H1 (cell line): ENCODE measurements at regions not wholly inside any gene's neighbourhood (a gene's known extent, or its start where the extent isn't known, plus 50 kb on each side); places are given as distances from the start of the nearest gene placed in this dataset.
"Not testable (repeated sequence)": the region's sequence is repeated elsewhere in the genome, so short reads cannot be mapped to it uniquely, and the experiment has no call there.

Experiments
- ASH2L ChIP-seq: fragments of 200-600, 300-600 bp; sonication (generic); IDR thresholded peaks from one replicate; pipeline ENCODE4 v1.7.1; 2017; ENCODE audit warnings: low read length
- BACH1 ChIP-seq: IDR thresholded peaks from 2 replicates; pipeline ENCODE4 v1.6.1; 2012; ENCODE audit warnings: low read length, improper control_type of control experiment
- CTCF ChIP-seq, 3 experiments: IDR thresholded peaks; 1 replicate in 2 of 3; 2 replicates in 1 of 3; pipeline versions ENCODE4 v1.5.1 to v1.6.1; 2011; ENCODE audit warnings: low read length in 3 of 3, mild to moderate bottlenecking in 3 of 3, inconsistent platforms in 2 of 3, low read depth in 1 of 3, moderate library complexity in 1 of 3; ENCODE audit not compliant: insufficient read depth in 1 of 3; ENCODE audit errors: control extremely low read depth in 1 of 3
- EZH2 ChIP-seq: fragments of 200-600 bp; sonication (generic); IDR thresholded peaks from 2 replicates; pipeline ENCODE4 v1.7.1; 2012; ENCODE audit warnings: low read depth, mild to moderate bottlenecking, moderate library complexity, low read length, inconsistent platforms; ENCODE audit not compliant: severe bottlenecking
- JUND ChIP-seq: IDR thresholded peaks from 2 replicates; pipeline ENCODE4 v1.6.1; 2011; ENCODE audit warnings: mild to moderate bottlenecking, improper control_type of control experiment, low read length
- PHF8 ChIP-seq: fragments of 200-600 bp; sonication (generic); conservative IDR thresholded peaks from 2 replicates; pipeline ENCODE4 v1.7.1; 2012; ENCODE audit warnings: low read depth, mild to moderate bottlenecking, inconsistent platforms, low read length, moderate library complexity
- POLR2A ChIP-seq, 2 experiments: IDR thresholded peaks; 1 replicate in 1 of 2; 2 replicates in 1 of 2; pipeline ENCODE4 v1.6.1; 2011; ENCODE audit warnings: low read depth in 2 of 2, low read length in 2 of 2, mild to moderate bottlenecking in 2 of 2; ENCODE audit errors: control extremely low read depth in 1 of 2
- SP1 ChIP-seq: IDR thresholded peaks from 2 replicates; pipeline ENCODE4 v1.6.1; 2011; ENCODE audit warnings: low read depth, low read length
- TAF1 ChIP-seq: IDR thresholded peaks from 2 replicates; pipeline ENCODE4 v1.6.1; 2011; ENCODE audit warnings: mild to moderate bottlenecking, low read depth, low read length
- ZNF274 ChIP-seq: IDR thresholded peaks from 2 replicates; pipeline ENCODE4 v1.7.0; 2012; ENCODE audit warnings: low read length, borderline replicate concordance; ENCODE audit errors: extremely low read depth

DNA sequence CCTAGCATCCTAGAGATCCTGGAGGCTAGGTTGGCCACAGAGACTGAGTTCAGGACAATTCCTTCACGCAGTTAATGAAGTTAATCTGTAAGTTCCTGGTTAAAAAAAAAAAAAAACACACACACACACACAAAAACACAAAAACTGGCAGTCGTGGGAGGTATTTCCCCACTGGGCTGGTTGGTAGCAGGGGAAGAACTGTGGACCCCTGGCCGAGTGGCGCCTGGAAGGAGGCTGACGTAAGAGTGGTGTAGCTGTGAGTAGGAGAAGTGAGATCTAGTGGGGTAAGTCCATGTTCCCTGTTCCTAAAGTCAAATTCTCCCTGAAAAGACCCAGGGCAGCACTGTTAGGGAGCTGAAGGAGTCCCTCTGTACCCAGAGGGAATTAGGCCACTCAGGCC lies 461.0 kb upstream of the ZNG1F start:
- not testable (repeated sequence) for TF ChIP-seq JUND; TAF1; POLR2A (IDR thresholded peaks at IDR 0.05; ENCODE audit: control extremely low read depth in 1 of 2, low read depth in 2 of 2, low read length in 2 of 2); CTCF (IDR thresholded peaks at IDR 0.05; ENCODE audit: control extremely low read depth in 1 of 3, insufficient read depth in 1 of 3, low read depth in 1 of 3, low read length in 3 of 3); ZNF274; PHF8; BACH1; SP1; EZH2; ASH2L
